KMS-11 (cell line): ENCODE measurements at regions not wholly inside any gene's neighbourhood (a gene's known extent, or its start where the extent isn't known, plus 50 kb on each side); places are given as distances from the start of the nearest gene placed in this dataset.
"Not testable (repeated sequence)": the region's sequence is repeated elsewhere in the genome, so short reads cannot be mapped to it uniquely, and the experiment has no call there.

Source experiments
- H2AFZ ChIP-seq: fragments of 200-600 bp; sonication (generic); 2 replicates; pipeline ENCODE4 v1.6.1; 2016; ENCODE audit warnings: antibody characterized with exemption, mixed run types, low read depth
- H3K27ac ChIP-seq: fragments of 200-600 bp; sonication (generic); 2 replicates; pipeline ENCODE4 v1.6.1; 2016; ENCODE audit warnings: mild to moderate bottlenecking, mixed run types
- H3K27me3 ChIP-seq: fragments of 200-600 bp; sonication (generic); 2 replicates; pipeline ENCODE4 v1.6.1; 2017; ENCODE audit warnings: mild to moderate bottlenecking, low read depth, mixed run types, moderate library complexity; ENCODE audit not compliant: insufficient read depth
- H3K36me3 ChIP-seq: fragments of 200-600 bp; sonication (generic); 2 replicates; pipeline ENCODE4 v1.6.1; 2017; ENCODE audit warnings: mild to moderate bottlenecking, mixed run types; ENCODE audit not compliant: insufficient read depth
- H3K4me1 ChIP-seq: fragments of 200-600 bp; sonication (generic); 2 replicates; pipeline ENCODE4 v1.6.1; 2016; ENCODE audit warnings: mild to moderate bottlenecking, low read depth, mixed run types; ENCODE audit not compliant: poor library complexity, severe bottlenecking
- H3K4me2 ChIP-seq: fragments of 200-600 bp; sonication (generic); 2 replicates; pipeline ENCODE4 v1.7.0; 2016; ENCODE audit warnings: mild to moderate bottlenecking, mixed run types
- H3K4me3 ChIP-seq: fragments of 200-600 bp; sonication (generic); IDR thresholded peaks from 2 replicates; pipeline ENCODE4 v1.6.1; 2017; ENCODE audit warnings: low read depth, low read length, mixed read lengths; ENCODE audit not compliant: insufficient read depth
- H3K79me2 ChIP-seq: fragments of 200-600 bp; sonication (generic); 2 replicates; pipeline ENCODE4 v1.6.1; 2016; ENCODE audit warnings: low read depth, mixed run types; ENCODE audit not compliant: insufficient read depth
- H3K9ac ChIP-seq: fragments of 200-600 bp; sonication (generic); 2 replicates; pipeline ENCODE4 v1.6.1; 2016; ENCODE audit warnings: mild to moderate bottlenecking, mixed run types
- H4K20me1 ChIP-seq: fragments of 200-600 bp; sonication (generic); 2 replicates; pipeline ENCODE4 v1.6.1; 2016; ENCODE audit warnings: mild to moderate bottlenecking, mixed run types; ENCODE audit not compliant: insufficient read depth
- CTCF ChIP-seq: fragments of 200-600 bp; sonication (generic); conservative IDR thresholded peaks from 2 replicates; pipeline ENCODE4 v1.6.1; 2017; ENCODE audit warnings: low read depth, mild to moderate bottlenecking, antibody characterized with exemption, low read length, moderate library complexity, mixed read lengths

GRCh38 chr4:84258905-84259830 lies 239.9 kb downstream of the NKX6-1 start:
- H3K4me2 ChIP-seq = no peak overlapping the region
- H2AFZ ChIP-seq = peak overlapping the region; percentile 23; the same call in 1 of the 2 replicates
- peak; percentile 95 for TF ChIP-seq CTCF
- no peak overlapping the region for H3K9ac ChIP-seq
- H4K20me1 ChIP-seq = no peaks in the 10 kb centered on the region
- H3K27me3 ChIP-seq = no peaks in the 10 kb centered on the region
- no peak overlapping the region for H3K4me3 ChIP-seq
- H3K79me2 ChIP-seq = no peaks in the 10 kb centered on the region
- peaks cover 3% of the 10 kb centered on the region for H3K4me1 ChIP-seq
- H3K27ac ChIP-seq = no peak overlapping the region
- no peaks in the 10 kb centered on the region for H3K36me3 ChIP-seq

- Histone ChIP-seq H3K9ac (no peak overlapping the region), H2AFZ (no peak overlapping the region), H3K27ac (no peak overlapping the region), H3K79me2 (no peaks in the 10 kb centered on the region), H3K4me1 (no peaks in the 10 kb centered on the region), H3K4me2 (no peak overlapping the region), H4K20me1 (no peaks in the 10 kb centered on the region), H3K36me3 (no peaks in the 10 kb centered on the region), H3K4me3 (no peak overlapping the region), H3K27me3 (no peaks in the 10 kb centered on the region)
- no peak for TF ChIP-seq CTCF
These were observed 244.6 kb downstream of the NKX6-1 start for GRCh38 chr4:84254537-84254936.

- Histone ChIP-seq H3K4me2 (no peak overlapping the region), H3K4me1 (no peaks in the 10 kb centered on the region), H3K36me3 (no peaks in the 10 kb centered on the region), H3K9ac (no peak overlapping the region), H3K27me3 (no peaks in the 10 kb centered on the region), H2AFZ (no peak overlapping the region), H3K4me3 (no peak overlapping the region), H3K27ac (no peak overlapping the region), H4K20me1 (no peaks in the 10 kb centered on the region), H3K79me2 (no peaks in the 10 kb centered on the region)
- no peak for TF ChIP-seq CTCF
These were observed 249.6 kb downstream of the NKX6-1 start for GRCh38 chr4:84249521-84249920.

- H3K27ac ChIP-seq, H3K4me1 ChIP-seq, H3K9ac ChIP-seq, H3K79me2 ChIP-seq, H4K20me1 ChIP-seq, H3K27me3 ChIP-seq, H2AFZ ChIP-seq, H3K4me2 ChIP-seq, H3K4me3 ChIP-seq, H3K36me3 ChIP-seq: not testable (repeated sequence)
These were observed 254.1 kb downstream of the NKX6-1 start for GRCh38 chr4:84245042-84245441.

- H3K79me2 ChIP-seq, H3K4me2 ChIP-seq, H3K27ac ChIP-seq, H4K20me1 ChIP-seq, H3K27me3 ChIP-seq, H3K4me1 ChIP-seq, H3K36me3 ChIP-seq, H3K9ac ChIP-seq, H3K4me3 ChIP-seq, H2AFZ ChIP-seq: not testable (repeated sequence)
These were observed 254.7 kb downstream of the NKX6-1 start for GRCh38 chr4:84244346-84244801.
